ENCODE measurements at regions not wholly inside any gene's neighbourhood (a gene's known extent, or its start where the extent isn't known, plus 50 kb on each side); places are given as distances from the start of the nearest gene placed in this dataset.

DNA sequence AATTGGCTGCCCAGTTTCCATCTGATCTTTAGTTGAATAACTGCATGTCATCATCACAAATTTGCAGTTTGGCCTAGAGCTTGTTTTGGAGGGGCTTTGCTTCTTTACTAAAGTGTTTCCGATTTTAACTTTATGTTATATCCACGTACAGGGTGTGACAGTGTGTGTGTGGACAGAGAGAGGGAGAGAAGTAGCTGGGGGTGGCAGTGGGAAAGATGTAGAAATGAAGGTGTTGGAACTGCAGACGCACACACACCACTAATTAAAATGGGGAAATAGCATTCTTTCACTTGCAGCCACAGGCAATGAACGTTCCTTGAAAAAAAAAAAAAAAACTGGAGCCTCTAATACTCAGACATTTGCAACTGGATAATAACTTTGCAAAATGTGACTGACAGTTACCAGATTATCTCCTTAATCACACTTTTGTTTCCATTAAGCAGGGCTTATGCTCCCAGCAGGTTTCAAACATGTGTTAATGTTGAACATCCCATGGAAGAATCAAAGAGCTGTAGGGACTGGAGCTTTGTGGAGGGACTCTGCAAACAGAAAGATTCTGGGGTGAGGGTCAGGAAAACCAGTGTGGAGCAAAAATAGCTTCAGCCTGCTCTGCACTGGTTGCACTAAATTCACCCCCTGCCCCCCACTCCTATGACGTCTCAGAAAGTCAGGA is 238.1 kb upstream of the TENM4 start:
- no peak overlapping the region for H3K27ac Mint-ChIP-seq
- H3K4me3 Mint-ChIP-seq = no peak overlapping the region
- no peak for DNase-seq
- no peaks in the 10 kb centered on the region for H3K36me3 Mint-ChIP-seq (ENCODE audit: low read depth)
- CTCF ChIA-PET = interaction anchor here (1.1 kb wide), 1 partner anchor 16 kb away, joined by 3 read pairs; no protein-coding TSS in a partner anchor
- H3K4me1 Mint-ChIP-seq = no peaks in the 10 kb centered on the region
- peaks cover 2% of the 10 kb centered on the region for H3K9me3 Mint-ChIP-seq
- POLR2A ChIA-PET = no interaction called here
- H3K27me3 Mint-ChIP-seq = no peaks in the 10 kb centered on the region

DNA sequence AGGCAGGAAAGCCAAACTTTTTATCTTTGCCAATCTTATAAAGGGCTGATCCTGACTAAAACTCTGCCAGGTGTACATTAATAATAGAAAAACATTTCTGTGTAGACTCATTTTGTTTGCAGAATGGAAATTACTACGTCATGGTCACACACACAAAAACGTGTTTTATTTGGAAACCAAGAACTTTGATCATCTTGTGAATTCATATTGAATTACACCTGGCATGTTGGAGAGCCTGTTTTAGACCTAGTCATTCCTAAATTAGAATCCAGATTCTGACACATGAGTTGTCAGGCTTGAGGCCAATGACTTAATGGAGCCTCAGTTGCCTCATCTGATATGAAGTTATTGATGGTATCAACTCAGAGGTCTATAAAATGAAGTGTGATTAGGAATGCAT is 235.6 kb upstream of the TENM4 start:
- H3K4me1 Mint-ChIP-seq = no peaks in the 10 kb centered on the region
- no peaks in the 10 kb centered on the region for H3K36me3 Mint-ChIP-seq (ENCODE audit: low read depth)
- DNase-seq = no peak
- H3K9me3 Mint-ChIP-seq = peaks cover 2% of the 10 kb centered on the region
- no peak overlapping the region for H3K4me3 Mint-ChIP-seq
- no peaks in the 10 kb centered on the region for H3K27me3 Mint-ChIP-seq
- POLR2A ChIA-PET = no interaction called here
- H3K27ac Mint-ChIP-seq = no peak overlapping the region
- CTCF ChIA-PET = no interaction called here

DNA sequence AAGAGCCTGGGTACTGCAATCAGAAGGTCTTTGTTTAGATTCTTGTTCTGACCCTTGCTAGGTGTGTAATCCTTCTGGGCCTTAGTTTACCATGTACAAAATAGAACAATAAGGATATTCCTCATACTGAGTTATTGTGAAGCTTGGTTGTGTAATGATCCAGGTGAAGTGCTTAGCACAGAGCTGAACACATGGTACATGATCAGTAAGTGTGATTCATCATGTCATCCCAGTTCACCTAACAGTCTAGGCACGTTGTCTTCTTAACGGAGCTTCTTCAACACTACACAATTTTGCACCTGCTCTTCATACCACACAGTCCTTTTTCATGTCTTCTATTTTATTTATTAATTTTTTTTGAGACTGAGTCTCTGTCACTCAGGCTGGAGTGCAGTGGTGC is 234.3 kb upstream of the TENM4 start:
- no peaks in the 10 kb centered on the region for H3K9me3 Mint-ChIP-seq

GRCh38 chr11:79672786-79673185 is 232.0 kb upstream of the TENM4 start:
- ChIA-PET POLR2A (no interaction called here), CTCF (no interaction called here)
- Mint-ChIP-seq H3K4me1 (no peaks in the 10 kb centered on the region), H3K27me3 (no peaks in the 10 kb centered on the region), H3K27ac (no peak overlapping the region), H3K9me3 (no peaks in the 10 kb centered on the region), H3K4me3 (no peak overlapping the region), H3K36me3 (ENCODE audit: low read depth) (no peaks in the 10 kb centered on the region)
- no peak for DNase-seq

More for the DNA sequence above, 234.3 kb upstream of the TENM4 start:
- H3K4me1 Mint-ChIP-seq = no peaks in the 10 kb centered on the region
- no peaks in the 10 kb centered on the region for H3K36me3 Mint-ChIP-seq (ENCODE audit: low read depth)
- DNase-seq = no peak
- ChIA-PET CTCF (no interaction called here), POLR2A (no interaction called here)
- no peak overlapping the region for H3K4me3 Mint-ChIP-seq
- no peak overlapping the region for H3K27ac Mint-ChIP-seq
- H3K27me3 Mint-ChIP-seq = no peaks in the 10 kb centered on the region

DNA sequence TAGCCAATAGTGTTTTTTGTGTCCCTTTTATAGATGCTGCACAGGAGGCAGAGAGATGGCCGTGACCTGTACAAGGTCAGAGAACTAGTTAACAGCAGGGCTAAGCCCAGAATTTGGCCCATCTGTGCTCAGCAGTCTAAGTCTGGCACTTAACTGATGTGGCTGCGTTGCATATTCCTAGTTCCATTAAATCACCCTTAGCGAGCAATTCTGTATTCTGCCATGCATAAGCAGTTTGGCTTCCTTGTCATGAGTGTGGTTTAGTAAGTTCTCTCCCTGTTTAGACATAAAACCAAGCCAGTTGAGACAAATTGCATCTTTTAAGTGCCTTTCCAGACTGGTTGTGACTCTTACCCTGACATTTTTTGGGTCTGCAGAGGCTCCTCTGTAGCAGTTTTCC is 230.6 kb upstream of the TENM4 start:
- Mint-ChIP-seq H3K9me3 (no peaks in the 10 kb centered on the region), H3K27ac (no peak overlapping the region), H3K4me3 (no peak overlapping the region), H3K36me3 (ENCODE audit: low read depth) (no peaks in the 10 kb centered on the region), H3K4me1 (no peaks in the 10 kb centered on the region), H3K27me3 (no peaks in the 10 kb centered on the region)
- DNase-seq = no peak
- CTCF ChIA-PET = no interaction called here
- POLR2A ChIA-PET = no interaction called here

GRCh38 chr11:79670882-79671281 is 230.1 kb upstream of the TENM4 start:
- POLR2A ChIA-PET = no interaction called here
- H3K27ac Mint-ChIP-seq = no peak overlapping the region
- no peaks in the 10 kb centered on the region for H3K9me3 Mint-ChIP-seq
- no peak for DNase-seq
- no peaks in the 10 kb centered on the region for H3K27me3 Mint-ChIP-seq
- no peaks in the 10 kb centered on the region for H3K36me3 Mint-ChIP-seq (ENCODE audit: low read depth)
- CTCF ChIA-PET = no interaction called here
- no peaks in the 10 kb centered on the region for H3K4me1 Mint-ChIP-seq
- H3K4me3 Mint-ChIP-seq = no peak overlapping the region

- Mint-ChIP-seq H3K4me3 (no peak overlapping the region), H3K27me3 (no peaks in the 10 kb centered on the region), H3K9me3 (no peaks in the 10 kb centered on the region), H3K27ac (no peak overlapping the region), H3K4me1 (no peaks in the 10 kb centered on the region), H3K36me3 (ENCODE audit: low read depth) (no peaks in the 10 kb centered on the region)
- no peak for DNase-seq
- ChIA-PET POLR2A (no interaction called here), CTCF (no interaction called here)
These were observed 227.7 kb upstream of the TENM4 start for GRCh38 chr11:79668575-79668974.

GRCh38 chr11:79667380-79667779 is 226.6 kb upstream of the TENM4 start:
- no peaks in the 10 kb centered on the region for H3K4me1 Mint-ChIP-seq
- H3K27ac Mint-ChIP-seq = no peak overlapping the region
- H3K36me3 Mint-ChIP-seq (ENCODE audit: low read depth) = no peaks in the 10 kb centered on the region
- no peak overlapping the region for H3K4me3 Mint-ChIP-seq
- ChIA-PET POLR2A (no interaction called here), CTCF (no interaction called here)
- no peak for DNase-seq
- H3K9me3 Mint-ChIP-seq = no peaks in the 10 kb centered on the region
- H3K27me3 Mint-ChIP-seq = no peaks in the 10 kb centered on the region

DNA sequence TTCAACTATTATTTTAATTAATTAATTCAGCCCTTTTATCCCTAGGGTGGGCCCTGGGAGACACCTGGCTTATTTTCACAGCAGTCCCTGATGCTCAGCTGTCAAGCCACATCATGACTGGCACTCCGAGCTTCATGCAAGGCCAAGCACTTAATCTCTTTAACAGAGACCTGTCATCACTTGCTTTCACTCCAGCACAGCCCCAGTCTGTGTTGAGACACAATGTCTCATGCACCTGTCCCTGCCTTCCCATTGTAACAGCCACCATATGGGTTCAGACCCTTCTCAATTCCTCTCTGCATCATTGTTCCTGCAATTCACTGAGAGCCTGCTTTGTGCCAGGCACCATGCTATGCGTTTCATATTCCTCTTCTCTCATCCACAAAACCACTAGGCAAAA is 222.2 kb upstream of the TENM4 start:
- H3K9me3 Mint-ChIP-seq = no peaks in the 10 kb centered on the region
- no peaks in the 10 kb centered on the region for H3K4me1 Mint-ChIP-seq
- ChIA-PET CTCF (no interaction called here), POLR2A (no interaction called here)
- H3K27me3 Mint-ChIP-seq = no peaks in the 10 kb centered on the region
- no peak overlapping the region for H3K4me3 Mint-ChIP-seq
- no peak overlapping the region for H3K27ac Mint-ChIP-seq
- H3K36me3 Mint-ChIP-seq (ENCODE audit: low read depth) = no peaks in the 10 kb centered on the region
- DNase-seq = no peak

DNA sequence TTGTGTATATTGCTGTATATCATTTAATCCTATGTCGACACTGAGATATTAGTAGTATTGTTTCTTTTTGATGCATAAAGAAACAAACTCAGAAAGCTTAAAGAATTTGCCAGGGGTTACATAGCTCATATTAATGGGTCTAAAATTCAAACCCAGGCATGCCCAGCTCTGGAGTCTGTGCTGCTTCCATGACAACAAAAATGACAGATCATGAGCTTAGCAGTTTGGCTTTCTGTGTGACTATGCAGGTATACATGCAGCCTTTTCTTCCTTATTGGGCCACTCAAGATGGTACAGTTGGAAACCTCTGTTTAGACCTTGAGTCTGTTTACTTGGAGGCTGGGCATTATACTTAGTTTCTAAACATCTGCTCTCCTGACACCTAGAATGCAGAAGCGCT is 220.5 kb upstream of the TENM4 start:
- Mint-ChIP-seq H3K4me1 (no peaks in the 10 kb centered on the region), H3K4me3 (no peak overlapping the region), H3K27ac (no peak overlapping the region), H3K36me3 (ENCODE audit: low read depth) (no peaks in the 10 kb centered on the region), H3K27me3 (no peaks in the 10 kb centered on the region), H3K9me3 (no peaks in the 10 kb centered on the region)
- DNase-seq = no peak
- CTCF ChIA-PET = no interaction called here
- POLR2A ChIA-PET = no interaction called here

DNA sequence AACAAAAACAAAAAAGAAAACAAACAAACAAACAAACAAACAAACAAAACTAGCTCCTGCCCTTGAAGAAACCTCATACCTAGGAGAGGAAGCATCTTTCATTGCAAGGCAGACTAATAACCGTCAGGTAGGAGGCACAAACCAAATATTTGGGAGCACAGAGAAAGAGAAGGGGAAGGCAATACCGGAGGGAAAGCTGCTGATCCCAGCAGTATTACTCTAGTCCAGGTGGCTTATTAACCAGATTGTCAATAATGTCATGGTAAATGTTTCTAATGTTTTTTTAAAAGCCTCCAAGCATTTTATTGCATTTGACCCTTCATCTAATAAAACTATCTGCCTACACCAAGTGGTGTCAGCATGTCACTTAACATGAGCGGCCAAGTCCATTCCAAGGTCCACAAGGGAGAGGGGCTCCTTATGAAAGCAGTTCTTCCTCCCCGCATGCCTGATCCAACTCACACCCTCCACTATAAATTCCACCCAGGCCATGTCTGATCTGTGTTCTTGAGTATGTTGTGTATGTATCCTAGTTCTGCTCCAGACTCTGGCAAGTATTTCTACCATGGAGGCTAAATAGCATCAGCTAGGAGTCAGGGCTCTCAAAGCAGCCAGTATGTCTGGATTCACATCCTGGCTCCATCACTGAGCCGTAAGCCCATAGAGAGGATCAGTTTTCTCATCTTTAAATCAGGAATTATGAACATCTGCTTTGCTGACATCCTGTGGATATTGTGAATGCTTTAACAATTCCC is 208.1 kb upstream of the TENM4 start:
- POLR2A ChIA-PET = no interaction called here
- no peaks in the 10 kb centered on the region for H3K4me1 Mint-ChIP-seq
- CTCF ChIA-PET = no interaction called here
- no peak for DNase-seq
- no peak overlapping the region for H3K27ac Mint-ChIP-seq
- no peak overlapping the region for H3K4me3 Mint-ChIP-seq
- no peaks in the 10 kb centered on the region for H3K36me3 Mint-ChIP-seq (ENCODE audit: low read depth)
- peaks cover 2% of the 10 kb centered on the region for H3K9me3 Mint-ChIP-seq
- H3K27me3 Mint-ChIP-seq = no peaks in the 10 kb centered on the region

- CTCF ChIA-PET = no interaction called here
- no peak for DNase-seq
- Mint-ChIP-seq H3K9me3 (peaks cover 2% of the 10 kb centered on the region), H3K27ac (no peak overlapping the region), H3K36me3 (ENCODE audit: low read depth) (no peaks in the 10 kb centered on the region), H3K4me1 (no peaks in the 10 kb centered on the region), H3K4me3 (no peak overlapping the region), H3K27me3 (no peaks in the 10 kb centered on the region)
- POLR2A ChIA-PET = no interaction called here
These were observed 196.4 kb upstream of the TENM4 start for GRCh38 chr11:79637219-79637618.

DNA sequence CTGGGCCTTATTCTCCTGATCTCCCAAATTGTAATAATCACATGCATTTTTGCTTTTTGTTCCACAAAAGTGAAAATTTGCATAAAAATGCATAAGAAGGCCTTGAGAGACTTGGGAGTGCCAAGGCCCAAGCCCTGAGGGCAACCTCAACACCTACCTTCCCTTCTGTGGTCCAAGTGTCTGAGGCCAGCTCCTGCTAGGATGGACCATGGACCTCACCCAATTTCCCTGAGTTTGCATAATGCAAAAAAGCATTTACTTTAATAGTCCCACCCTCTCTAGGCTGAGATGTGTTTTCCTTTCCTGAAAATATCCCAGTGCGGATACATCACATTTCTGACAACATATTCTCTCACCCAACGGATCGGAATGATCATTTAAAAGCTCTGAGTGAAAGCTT is 194.1 kb upstream of the TENM4 start:
- Mint-ChIP-seq H3K36me3 (ENCODE audit: low read depth) (no peaks in the 10 kb centered on the region), H3K4me3 (no peak overlapping the region), H3K27ac (no peak overlapping the region), H3K27me3 (no peaks in the 10 kb centered on the region), H3K9me3 (peaks cover 2% of the 10 kb centered on the region), H3K4me1 (no peaks in the 10 kb centered on the region)
- ChIA-PET CTCF (no interaction called here), POLR2A (no interaction called here)
- no peak for DNase-seq

- Mint-ChIP-seq H3K9me3 (no peaks in the 10 kb centered on the region), H3K36me3 (ENCODE audit: low read depth) (no peaks in the 10 kb centered on the region), H3K4me3 (no peak overlapping the region), H3K4me1 (no peaks in the 10 kb centered on the region), H3K27me3 (no peaks in the 10 kb centered on the region), H3K27ac (no peak overlapping the region)
- no peak for DNase-seq
- ChIA-PET POLR2A (no interaction called here), CTCF (interaction anchor here (0.6 kb wide), 2 partner anchors 191 to 681 kb away, joined by 3 read pairs; no protein-coding TSS in a partner anchor)
These were observed 186.5 kb upstream of the TENM4 start for GRCh38 chr11:79627281-79627680.

Measured in activated CD4-positive, alpha-beta T cell treated with anti-CD3 and anti-CD28 coated beads, Interleukin-2, amount 10 ng/mL, durations not matched to agents 7 days and 5 days (primary cell).